Stimulated activated CD4-positive, alpha-beta T cell treated with anti-CD3 and anti-CD28 coated beads, Interleukin-2, amount 100 ng/mL, for 24 hours (primary cell): ENCODE measurements at regions not wholly inside any gene's neighbourhood (a gene's known extent, or its start where the extent isn't known, plus 50 kb on each side); places are given as distances from the start of the nearest gene placed in this dataset.
"Not testable (repeated sequence)": the region's sequence is repeated elsewhere in the genome, so short reads cannot be mapped to it uniquely, and the experiment has no call there.

Source experiments
- DNase-seq, 2 donors: peaks; one replicate each; pipeline ENCODE4 v3.0.0-alpha.2; 2020

DNA sequence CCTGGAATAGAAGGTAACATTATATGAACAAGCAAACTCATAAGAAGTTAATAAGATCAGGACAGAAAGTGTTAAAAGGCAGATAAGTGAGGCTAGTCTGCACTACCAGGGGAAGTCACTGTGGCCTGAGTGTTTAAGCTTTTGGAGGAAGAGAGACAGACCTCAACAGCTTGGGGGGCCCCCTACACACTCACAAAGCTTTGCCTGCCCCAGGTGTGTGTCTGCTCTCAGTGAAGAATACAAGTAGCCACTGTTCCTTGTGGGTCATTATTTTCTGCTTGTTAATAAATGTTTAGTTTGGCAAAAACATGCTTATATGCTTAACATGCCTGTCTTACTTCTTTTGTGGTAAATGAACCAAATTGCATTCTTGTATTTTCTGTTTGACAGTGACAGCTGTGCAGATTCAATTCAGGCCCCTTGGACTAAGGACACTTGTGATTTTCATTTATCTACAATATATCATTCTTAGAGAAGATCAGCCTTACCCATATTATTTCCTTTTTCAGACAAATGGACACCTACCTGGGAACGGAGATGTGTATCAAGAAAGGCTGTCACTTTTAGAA lies 50.7 kb upstream of the C12orf71 start:
- no peak for DNase-seq

DNA sequence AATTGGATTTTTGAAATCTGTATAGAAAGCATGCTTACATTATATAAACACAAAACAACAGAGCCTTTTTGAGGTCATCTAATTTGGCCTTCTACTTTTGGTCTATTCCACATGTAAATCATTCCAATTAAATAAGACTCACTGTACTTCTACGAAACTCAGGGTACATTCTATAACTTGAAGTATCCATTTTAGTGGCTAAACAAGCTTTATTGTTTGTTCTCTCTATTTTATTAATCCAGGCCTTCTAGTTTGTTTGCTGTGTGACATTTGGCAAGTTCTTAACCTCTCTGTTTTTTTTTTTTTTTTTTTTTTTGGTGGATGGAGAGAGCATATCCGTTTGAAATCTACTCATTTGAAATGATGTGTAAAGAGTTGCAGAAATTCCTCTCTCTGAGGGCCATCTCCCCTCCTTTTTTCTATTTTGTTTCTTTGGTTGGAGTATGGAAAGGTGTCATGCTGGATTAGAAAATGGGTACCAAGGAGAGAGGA lies 58.1 kb upstream of the C12orf71 start:
- DNase-seq = no peak

DNA sequence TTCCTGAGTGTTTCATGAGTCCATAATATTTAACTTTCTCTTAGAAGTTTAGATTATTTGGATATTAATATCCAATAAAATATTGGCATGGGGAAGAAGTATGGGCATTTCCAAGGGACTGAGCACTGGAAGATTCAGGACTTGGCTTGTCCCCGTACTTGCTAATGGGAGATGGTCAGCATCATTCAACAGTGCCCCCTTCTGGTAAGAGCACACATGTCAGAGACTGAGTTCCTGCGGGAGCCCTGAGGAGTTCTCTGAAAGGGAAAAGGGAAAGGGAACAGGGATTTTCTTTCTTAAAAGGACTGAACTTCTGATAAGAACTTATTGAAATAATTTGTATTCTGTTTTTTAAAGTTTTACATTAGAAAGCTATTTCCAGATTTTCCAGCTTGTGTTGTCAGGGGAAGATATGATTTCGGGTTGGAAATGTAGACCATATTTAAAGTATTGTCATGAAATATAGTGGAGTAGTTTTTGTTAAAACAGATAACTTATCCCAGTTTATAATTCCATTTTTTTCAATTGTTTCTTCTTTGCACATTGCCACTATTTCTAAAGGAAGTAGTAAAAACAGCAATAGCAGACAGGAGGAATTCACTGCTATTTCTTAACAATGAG lies 59.8 kb upstream of the C12orf71 start:
- peak; percentile 39 to 44 for DNase-seq

DNA sequence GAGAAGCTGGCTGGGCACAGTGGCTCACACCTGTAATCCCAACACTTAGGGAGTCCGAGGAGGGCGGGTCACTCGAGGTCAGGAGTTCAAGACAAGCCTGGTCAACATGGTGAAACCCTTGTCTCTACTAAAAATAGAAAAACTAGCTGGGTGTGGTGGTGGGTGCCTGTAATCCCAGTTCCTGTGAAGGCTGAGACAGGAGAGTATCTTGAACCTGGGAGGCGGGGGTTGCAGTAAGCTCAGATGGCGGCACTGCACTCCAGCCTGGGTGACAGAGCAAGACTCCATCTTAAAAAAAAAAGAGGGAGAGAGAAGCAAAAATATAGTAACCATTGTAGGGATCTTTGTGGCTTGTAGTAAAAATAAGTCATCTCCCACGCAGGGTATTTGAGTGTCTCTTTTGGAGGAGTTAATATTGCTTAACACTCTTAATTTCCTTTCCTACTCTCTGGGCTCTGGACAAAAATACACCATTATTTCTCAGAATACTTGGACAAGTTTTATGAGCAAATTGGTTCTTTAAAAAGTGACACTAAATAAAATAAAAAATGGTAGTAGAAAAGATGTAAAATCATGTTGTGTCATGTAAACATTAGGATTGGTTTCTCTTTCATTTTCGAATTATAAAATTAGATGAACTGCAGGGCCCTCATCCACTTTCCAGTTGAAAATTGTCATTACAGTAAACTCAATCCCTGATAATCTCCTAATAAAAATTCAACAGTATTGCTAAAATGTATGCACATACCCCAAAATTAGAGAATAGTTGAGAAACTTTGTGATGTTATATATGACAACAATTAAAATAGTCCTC lies 61.1 kb upstream of the C12orf71 start:
- DNase-seq = no peak

DNA sequence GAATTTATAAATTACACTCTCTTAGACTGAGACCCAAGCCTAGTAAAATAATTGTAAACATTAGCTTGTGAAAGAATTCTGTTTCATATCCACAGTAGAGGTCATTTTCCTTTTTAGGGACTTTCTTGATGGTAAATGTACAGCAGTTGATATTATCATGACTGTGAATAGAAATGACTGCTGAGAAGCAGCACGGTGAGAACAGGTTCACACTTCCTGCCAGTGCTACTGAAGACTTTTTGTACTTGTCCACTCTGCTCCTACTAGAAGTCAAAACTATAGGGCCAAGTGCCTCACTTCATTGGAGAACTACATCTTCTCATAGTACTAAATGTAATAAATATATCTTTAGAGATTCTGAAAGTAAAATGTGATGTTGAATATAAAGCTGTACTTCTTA lies 63.3 kb upstream of the C12orf71 start:
- DNase-seq = not testable (repeated sequence)

DNA sequence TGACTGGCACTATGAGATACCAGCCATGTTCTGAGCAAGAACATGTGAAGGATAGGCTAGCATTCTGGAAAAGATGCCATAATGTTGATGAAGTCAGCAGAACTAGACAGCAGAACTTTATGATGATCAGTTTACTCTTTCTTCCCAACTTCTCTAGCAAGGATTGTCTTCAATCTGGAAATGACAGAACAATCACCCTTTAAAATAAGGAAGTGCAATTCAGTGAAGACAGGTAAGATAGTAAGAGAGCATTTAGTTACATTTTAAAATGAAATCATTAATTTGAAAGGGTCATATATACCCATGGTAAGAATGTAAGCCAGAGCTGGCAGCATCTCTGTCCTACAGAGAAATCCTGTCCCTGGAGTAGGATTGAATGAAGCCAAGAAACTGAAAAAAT lies 66.0 kb upstream of the C12orf71 start:
- DNase-seq = no peak

DNA sequence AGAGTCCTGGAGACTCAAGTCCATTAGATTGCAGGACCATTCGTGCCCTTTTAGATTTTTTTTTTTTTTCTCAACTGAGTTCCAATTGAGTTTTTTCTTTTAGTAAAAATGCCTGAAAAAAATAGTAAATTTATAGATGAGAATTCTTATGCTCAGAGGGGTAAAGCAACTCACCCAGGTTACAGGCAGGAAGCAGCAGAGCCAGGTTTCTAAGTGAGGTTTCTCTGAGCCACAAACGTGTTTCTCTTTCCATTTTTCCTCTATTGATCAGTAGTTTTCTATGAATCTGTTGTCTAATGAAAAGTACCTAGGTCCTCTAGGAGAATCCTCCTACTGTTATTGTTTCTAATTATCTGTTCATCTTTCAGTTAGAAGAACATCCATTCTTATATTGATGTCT lies 66.4 kb upstream of the C12orf71 start:
- DNase-seq = no peak

DNA sequence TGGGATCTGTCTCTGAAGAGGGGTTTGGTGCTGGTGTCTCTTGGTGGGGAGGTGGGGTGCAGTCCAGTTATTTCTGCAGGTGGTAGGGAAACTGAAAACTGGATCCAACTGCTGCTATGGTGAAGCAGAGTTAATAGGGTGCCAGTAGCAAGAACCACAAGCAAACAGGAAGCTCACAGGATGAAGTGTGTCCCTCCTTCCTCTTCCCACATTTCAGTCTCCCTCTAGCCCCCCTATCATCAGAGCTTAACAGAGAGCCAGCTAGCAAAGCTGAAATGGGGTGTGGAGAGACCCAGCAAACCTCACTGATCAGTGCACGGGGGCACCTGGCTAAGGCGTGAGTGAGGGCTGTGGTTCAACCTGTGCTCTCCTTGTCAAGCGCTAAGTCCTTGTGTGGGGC lies 69.1 kb upstream of the C12orf71 start:
- DNase-seq = no peak

DNA sequence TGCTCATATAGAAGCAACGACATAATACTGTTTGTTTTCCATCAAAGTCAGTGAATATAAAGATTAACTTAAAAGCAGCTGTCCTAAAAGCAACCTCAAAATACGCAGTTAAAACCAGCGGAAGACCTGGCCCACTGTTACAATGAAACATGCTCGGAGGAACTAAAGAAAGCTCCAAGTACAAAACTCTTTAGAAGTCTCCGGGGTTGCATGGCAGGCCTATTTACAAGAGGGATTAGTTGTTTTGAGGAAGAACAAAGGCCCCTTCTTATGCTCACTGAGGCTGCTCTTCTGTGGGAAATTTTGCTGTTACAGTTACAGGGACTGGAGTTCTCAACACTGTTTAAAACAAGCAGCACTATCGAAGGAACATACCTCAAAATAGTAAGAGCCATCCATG lies 75.9 kb upstream of the C12orf71 start:
- DNase-seq = no peak

DNA sequence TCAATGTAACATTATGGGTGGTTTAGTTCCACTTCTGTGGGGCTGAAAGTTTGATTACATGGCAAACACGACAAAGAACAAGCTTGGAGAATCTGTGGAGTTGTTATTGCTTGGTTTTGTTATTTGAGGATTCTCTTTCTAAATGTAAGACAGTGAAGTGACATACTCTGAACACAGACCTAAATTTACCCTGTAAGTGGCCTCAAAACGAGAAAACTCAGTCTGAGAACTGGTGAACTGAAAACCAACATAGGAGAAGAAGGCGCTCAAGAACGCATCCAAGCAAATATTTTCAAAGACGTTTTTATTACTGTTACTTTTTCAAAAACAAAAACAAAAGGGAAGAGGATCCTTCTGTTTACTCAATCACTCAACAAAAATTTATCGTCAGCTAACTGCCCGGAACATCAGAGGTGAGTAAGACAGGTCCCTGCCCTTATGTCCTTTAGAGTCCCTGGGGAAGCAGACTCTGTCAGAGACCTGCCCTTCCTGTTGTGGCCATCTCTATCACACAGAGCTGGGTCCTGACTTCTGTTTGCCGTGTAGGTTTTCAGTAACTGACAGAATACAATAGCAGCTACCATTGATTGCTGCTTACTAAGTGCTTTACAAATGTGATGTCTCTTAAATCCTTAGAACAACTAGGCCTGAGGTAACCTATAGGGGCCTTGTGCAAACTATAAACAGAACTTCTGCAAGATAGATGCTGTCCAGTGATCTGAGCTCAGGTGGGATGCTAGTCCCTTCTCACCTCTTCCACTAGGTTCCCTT lies 79.3 kb upstream of the C12orf71 start:
- DNase-seq = no peak

DNA sequence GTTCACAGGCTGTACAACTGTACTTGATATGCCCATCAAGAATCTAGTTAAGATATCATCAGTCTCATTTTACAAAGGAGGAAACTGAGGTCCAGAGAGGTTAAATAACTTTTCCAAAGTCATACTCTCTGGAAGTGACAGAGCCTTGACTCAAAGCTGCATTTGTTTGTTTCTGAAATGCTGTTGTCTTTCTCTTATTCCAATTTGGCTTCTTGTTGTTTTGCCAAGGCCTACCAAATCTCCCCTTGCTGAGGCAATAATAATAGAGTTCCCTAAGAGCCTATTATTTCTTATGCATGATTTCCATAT lies 79.8 kb upstream of the C12orf71 start:
- DNase-seq = no peak

DNA sequence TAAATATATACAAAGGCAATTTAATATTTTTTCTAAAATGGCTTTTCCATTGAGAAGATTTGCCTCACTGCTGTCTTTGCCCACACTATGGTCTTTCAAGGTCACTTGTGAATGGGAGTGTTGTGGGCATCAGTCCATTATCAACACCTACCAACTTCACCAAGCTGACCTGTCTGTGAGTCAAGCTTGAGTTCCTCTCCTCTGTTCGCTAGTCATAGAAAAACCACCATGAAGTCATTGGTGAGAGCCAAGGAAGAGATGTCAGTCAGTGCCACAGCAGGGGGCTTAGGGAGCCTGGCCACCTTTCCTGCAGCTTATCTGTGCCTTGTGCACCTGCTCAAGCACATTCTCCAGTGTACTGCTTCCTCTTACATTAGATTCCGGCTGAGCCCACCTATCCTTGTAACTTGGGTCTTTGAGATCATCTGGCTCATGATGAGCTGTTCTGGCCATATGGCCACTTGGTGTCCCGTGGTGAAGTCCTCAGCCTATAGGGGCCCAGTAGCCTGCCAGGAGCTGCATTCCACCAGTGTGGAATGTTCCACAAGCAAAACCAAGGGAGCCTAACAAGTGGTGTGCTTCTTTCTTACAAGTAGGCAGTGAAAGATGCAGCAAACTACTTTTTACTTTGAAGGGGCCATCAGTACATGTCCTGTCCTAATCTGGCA lies 80.8 kb upstream of the C12orf71 start:
- no peak for DNase-seq

DNA sequence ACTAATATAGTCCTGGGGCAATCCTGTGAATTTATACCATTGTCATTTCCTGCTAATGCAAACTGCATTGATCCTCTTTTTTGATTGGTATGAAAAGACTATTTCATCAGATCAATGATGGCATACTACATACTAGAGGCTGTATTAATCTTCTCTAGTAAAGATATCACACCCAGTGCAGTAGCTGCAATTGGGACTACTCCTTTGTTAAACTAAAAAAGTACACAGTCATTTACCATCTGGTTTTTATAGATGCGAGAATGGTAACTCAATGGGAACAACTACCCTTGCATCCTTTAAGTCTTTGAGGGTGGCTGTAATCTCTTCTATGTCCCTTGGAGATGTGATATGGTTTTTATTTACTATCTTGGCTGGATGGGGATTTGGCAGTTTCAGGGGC lies 80.2 kb upstream of the STK38L start:
- no peak for DNase-seq

DNA sequence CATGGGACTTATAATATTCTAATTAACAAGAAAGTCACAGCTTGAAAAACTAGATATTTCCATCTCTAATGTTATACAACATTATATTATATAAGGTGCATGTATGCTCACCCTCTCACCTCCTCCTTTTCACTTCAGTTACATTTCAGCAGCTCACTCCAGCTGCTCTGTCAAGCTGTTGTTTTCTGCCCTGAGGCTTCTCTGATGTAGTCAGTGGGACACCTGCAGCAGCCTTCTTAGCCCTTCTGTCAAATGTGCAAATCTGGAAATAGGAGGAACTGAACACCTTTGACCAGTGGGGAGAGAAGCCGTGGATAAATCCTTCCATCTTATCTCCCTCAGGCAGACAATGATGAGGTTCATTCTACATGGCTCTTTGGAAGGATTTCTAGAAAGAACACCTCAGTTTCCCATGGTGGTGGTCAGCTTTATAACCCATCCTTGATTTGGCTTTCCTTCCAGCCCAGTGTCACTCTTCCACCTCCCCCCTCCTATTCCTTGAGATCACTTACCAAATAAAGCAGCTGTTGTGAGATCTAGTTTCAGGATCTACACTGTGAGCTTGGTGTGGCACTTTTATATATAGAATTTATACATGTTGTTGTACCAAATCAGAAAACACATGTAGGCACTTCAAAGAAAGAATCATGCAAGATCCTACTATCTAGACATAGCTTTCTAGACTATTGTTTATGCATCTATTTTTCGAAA lies 79.6 kb upstream of the STK38L start:
- DNase-seq = no peak

DNA sequence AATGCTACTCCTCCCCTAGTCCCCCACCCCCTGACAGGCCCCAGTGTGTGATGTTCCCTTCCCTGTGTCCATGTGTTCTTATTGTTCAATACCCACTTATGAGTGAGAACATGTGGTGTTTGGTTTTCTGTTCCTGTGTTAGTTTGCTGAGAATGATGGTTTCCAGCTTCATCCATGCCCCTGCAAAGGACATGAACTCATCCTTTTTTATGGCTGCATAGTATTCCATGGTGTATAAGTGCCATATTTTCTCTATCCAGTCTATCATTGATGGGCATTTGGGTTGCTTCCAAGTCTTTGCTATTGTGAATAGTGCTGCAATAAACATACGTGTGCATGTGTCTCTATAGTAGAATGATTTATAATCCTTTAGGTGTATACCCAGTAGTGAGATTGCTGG lies 78.1 kb upstream of the STK38L start:
- DNase-seq = not testable (repeated sequence)

DNA sequence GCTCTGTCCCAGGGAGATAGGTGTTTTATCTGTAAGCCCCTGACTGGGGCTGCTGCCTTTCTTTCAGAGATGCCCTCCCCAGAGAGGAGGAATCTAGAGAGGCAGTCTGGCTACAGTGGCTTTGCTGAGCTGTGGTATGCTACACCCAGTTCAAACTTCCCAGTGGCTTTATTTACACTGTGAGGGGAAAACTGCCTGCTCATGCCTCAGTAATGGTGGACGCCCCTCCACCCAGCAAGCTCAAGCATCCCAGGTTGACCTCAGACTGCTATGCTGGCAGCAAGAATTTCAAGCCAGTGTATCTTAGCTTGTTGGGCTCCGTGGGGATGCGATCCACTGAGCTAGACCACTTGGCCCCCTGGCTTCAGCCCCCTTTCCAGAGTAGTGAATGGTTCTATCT lies 72.6 kb upstream of the STK38L start:
- not testable (repeated sequence) for DNase-seq

DNA sequence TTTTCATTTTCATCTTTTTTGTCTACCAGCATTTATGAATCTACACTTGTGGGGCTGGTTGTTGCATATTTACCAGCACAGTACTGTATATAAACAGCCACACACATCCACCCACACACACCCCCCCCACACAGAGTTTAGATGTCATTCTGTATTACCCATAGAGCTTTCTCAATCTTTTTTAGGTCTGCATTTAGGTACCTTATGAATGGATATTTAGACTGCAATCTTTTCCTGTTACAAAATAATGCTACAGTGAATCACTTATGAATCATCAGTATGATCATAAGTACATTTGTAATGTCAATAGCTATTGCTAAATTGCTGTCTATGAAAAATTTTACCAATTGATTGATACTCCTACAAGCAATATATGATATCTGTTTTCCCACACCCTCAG lies 67.3 kb upstream of the STK38L start:
- DNase-seq = peak; percentile 30 to 39

DNA sequence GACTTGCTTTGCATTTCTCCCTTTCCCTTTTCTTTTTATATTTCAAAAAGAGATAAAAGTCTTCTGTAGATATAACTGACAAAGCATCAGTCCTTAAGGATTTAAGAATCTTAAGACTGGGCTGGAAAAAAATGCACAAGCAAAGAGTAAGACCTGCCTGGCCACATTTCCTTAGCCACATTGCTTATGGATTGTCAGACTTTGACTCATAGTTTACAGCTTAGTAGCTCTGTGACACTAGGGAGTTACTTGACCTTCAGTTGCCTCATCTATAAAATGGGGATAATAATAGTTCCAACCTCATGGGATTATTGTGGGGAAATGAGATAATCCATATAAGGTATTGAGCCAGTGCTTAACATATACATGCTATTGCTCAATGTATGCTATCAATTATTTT lies 66.4 kb upstream of the STK38L start:
- no peak for DNase-seq

DNA sequence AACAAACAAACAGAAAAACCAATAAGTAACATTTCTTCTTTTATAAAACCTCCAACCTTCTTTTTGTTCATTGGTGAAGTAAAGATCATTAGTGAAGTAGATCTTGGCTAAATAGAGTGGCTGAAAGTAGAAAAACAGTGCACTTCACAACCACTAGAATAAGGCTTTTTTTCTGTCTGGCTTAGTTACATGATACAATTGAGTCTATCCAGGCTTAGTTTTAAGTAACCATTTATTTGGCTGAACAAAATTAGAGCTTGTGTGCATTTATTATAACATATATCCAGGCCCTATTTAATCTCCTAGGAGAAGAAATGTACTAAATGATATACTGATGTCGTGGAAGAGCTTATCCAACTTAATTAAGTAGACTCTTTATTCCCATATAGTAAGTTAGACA lies 65.8 kb upstream of the STK38L start:
- no peak for DNase-seq

DNA sequence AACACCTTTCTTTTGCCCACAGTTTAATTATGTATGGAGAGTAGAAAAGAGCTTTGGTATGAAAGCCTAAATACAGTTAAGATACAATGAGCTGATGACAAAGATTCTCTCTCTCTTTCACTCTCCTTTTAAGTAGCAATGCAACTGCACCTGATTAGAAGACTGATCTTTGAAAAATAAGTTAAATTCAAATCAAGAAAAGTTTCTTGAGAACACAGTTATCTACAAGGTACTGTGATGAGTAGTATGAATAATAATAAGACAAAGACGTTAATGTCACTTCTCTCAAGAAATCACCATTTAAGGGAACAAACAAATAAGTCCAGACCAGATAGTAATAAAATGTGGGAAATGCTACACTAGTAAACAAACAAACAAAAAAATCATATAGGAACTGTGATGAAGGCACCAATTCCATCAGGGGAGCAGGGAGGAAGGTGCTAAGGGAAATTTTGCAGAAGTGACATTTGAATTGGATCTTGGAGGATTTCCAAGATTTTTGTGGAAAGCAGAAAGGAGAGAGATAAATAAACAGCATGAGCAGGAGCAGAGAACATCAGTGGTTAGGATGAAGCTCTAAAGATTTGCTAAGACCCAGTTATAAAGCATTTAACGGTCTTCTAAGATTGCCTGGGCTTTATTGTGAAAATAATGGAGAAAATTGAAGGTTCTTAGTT lies 65.2 kb upstream of the STK38L start:
- no peak for DNase-seq

DNA sequence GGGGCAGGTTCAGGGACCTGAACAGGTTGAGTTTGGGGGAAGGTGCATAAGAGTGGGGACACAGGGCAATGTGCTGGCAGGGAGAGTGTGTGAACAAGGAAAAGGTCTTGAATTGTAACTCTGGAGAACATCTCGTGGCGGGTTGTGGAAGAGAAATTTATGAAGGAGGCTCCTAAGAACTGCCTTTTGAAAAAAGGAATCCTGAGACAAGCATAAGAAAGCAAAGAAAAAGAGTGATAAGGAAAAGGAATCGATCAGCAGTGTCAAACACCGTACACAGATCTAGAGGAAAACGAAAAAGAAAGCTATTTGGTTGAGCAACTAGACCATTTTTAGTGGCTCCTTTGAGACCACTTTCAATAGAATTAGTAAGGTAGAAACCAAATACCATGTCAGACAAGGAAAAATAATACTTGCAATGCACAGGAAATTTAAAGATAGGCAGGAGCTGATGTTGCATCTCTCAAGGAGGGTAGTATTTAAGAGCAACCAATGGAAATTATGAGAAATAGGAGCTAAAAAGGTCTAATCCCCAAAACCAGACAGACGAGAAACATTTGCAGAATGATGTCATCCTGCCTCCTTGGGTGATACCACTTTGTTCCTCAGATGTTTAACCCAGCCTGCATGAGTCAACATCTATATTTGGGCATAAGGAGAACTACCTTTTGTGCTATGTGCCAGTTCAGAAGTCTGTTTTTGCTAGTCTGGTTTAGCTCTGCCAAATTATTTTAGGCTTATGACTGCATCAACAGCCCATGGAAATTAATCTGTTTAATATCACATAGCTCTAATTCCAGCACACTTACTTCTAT lies 64.5 kb upstream of the STK38L start:
- DNase-seq = no peak
